DND-41 (cell line): ENCODE measurements at regions not wholly inside any gene's neighbourhood (a gene's known extent, or its start where the extent isn't known, plus 50 kb on each side); places are given as distances from the start of the nearest gene placed in this dataset.
"Not testable (repeated sequence)": the region's sequence is repeated elsewhere in the genome, so short reads cannot be mapped to it uniquely, and the experiment has no call there.

ENCODE experiments used
- ATAC-seq: fragments of 200-7000 bp; cut with Tn5 transposase; 3 replicates; pipeline ENCODE4 v1.9.1; 2021; ENCODE audit warnings: low read depth; ENCODE audit not compliant: insufficient read depth
- DNase-seq: peaks from one replicate; pipeline ENCODE4 v3.0.0-alpha.2; 2020
- H2AFZ ChIP-seq: 2 replicates; pipeline ENCODE4 v1.6.0; 2012; ENCODE audit warnings: low read depth, low read length
- H3K27ac ChIP-seq: 2 replicates; pipeline ENCODE4 v1.5.1; 2012; ENCODE audit warnings: low read length, inconsistent platforms
- H3K27me3 ChIP-seq: fragments of 200-600 bp; sonication (generic); 2 replicates; pipeline ENCODE4 v1.6.0; 2012; ENCODE audit warnings: low read length, mild to moderate bottlenecking, inconsistent platforms; ENCODE audit not compliant: insufficient read depth, poor library complexity
- H3K36me3 ChIP-seq: 2 replicates; pipeline ENCODE4 v1.5.1; 2012; ENCODE audit warnings: low read length, inconsistent platforms; ENCODE audit not compliant: insufficient read depth
- H3K4me1 ChIP-seq: 2 replicates; pipeline ENCODE4 v1.5.1; 2012; ENCODE audit warnings: mild to moderate bottlenecking, low read length; ENCODE audit not compliant: insufficient read depth
- H3K4me2 ChIP-seq: 2 replicates; pipeline ENCODE4 v1.6.0; 2012; ENCODE audit warnings: mild to moderate bottlenecking, moderate library complexity, low read length, inconsistent platforms; ENCODE audit not compliant: insufficient read depth
- H3K4me3 ChIP-seq, 2 experiments: fragments of 200-600 bp in 1 of 2; shearing (Covaris generic) in 1 of 2; 2 replicates each; pipeline ENCODE4 v1.5.1; 2012 to 2016; ENCODE audit warnings: inconsistent platforms in 2 of 2, low read length in 2 of 2, mild to moderate bottlenecking in 2 of 2, low read depth in 1 of 2, moderate library complexity in 1 of 2
- H3K79me2 ChIP-seq: 2 replicates; pipeline ENCODE4 v1.6.0; 2012; ENCODE audit warnings: low read length, inconsistent platforms; ENCODE audit not compliant: insufficient read depth
- H3K9ac ChIP-seq: 2 replicates; pipeline ENCODE4 v1.6.0; 2012; ENCODE audit warnings: low read depth, mild to moderate bottlenecking, inconsistent platforms, low read length, moderate library complexity
- H3K9me3 ChIP-seq: 2 replicates; pipeline ENCODE4 v1.5.1; 2012; ENCODE audit warnings: low read length, moderate library complexity, mild to moderate bottlenecking, inconsistent platforms; ENCODE audit not compliant: insufficient read depth, severe bottlenecking
- H4K20me1 ChIP-seq: 2 replicates; pipeline ENCODE4 v1.6.0; 2012; ENCODE audit warnings: low read length; ENCODE audit not compliant: insufficient read depth
- CTCF ChIP-seq: IDR thresholded peaks from 2 replicates; pipeline ENCODE4 v1.5.1; 2012; ENCODE audit warnings: borderline replicate concordance, low read length, moderate library complexity, mild to moderate bottlenecking; ENCODE audit not compliant: poor library complexity, severe bottlenecking; ENCODE audit errors: extremely low read depth
- EZH2 ChIP-seq: IDR thresholded peaks from 3 replicates; pipeline ENCODE4 v1.6.1; 2012; ENCODE audit warnings: borderline replicate concordance, low read depth, mild to moderate bottlenecking, moderate library complexity, low read length, inconsistent platforms; ENCODE audit not compliant: severe bottlenecking

- Histone ChIP-seq H3K4me1 (no peaks in the 10 kb centered on the region), H3K4me2 (no peak overlapping the region), H3K4me3 (no peak overlapping the region), H3K27me3 (no peaks in the 10 kb centered on the region), H2AFZ (no peak overlapping the region), H3K36me3 (no peaks in the 10 kb centered on the region), H3K79me2 (no peaks in the 10 kb centered on the region), H4K20me1 (no peaks in the 10 kb centered on the region), H3K9ac (no peak overlapping the region), H3K27ac (no peak overlapping the region), H3K9me3 (no peaks in the 10 kb centered on the region)
- TF ChIP-seq CTCF = no peak
- TF ChIP-seq EZH2 = no peak
- DNase-seq (no peak), ATAC-seq (no peak)
Observed at GRCh38 chr3:191915712-191916111, 454.7 kb downstream of the PYDC2 start.

- Histone ChIP-seq H3K4me1 (no peaks in the 10 kb centered on the region), H4K20me1 (no peaks in the 10 kb centered on the region), H2AFZ (no peak overlapping the region), H3K9me3 (no peaks in the 10 kb centered on the region), H3K27ac (no peak overlapping the region), H3K4me3 (no peak overlapping the region), H3K9ac (no peak overlapping the region), H3K79me2 (no peaks in the 10 kb centered on the region), H3K4me2 (no peak overlapping the region), H3K36me3 (no peaks in the 10 kb centered on the region), H3K27me3 (no peaks in the 10 kb centered on the region)
- no peak for DNase-seq
- ATAC-seq = no peak
- TF ChIP-seq CTCF (no peak), EZH2 (no peak)
Observed at GRCh38 chr3:191919491-191920026, 458.6 kb downstream of the PYDC2 start.

- H3K9ac ChIP-seq = no peak overlapping the region
- H3K27me3 ChIP-seq = no peaks in the 10 kb centered on the region
- no peaks in the 10 kb centered on the region for H3K36me3 ChIP-seq
- TF ChIP-seq CTCF (no peak), EZH2 (no peak)
- no peaks in the 10 kb centered on the region for H4K20me1 ChIP-seq
- DNase-seq (no peak), ATAC-seq (no peak)
- no peaks in the 10 kb centered on the region for H3K4me1 ChIP-seq
- no peaks in the 10 kb centered on the region for H3K79me2 ChIP-seq
- H3K4me2 ChIP-seq = no peak overlapping the region
- no peaks in the 10 kb centered on the region for H3K9me3 ChIP-seq
- H3K4me3 ChIP-seq = no peak overlapping the region
- no peak overlapping the region for H3K27ac ChIP-seq
- no peak overlapping the region for H2AFZ ChIP-seq
Observed at GRCh38 chr3:191922570-191922969, 461.6 kb downstream of the PYDC2 start.

- H3K27me3 ChIP-seq, H2AFZ ChIP-seq, H3K9ac ChIP-seq, DNase-seq, H4K20me1 ChIP-seq, H3K9me3 ChIP-seq, H3K79me2 ChIP-seq, H3K4me1 ChIP-seq, H3K27ac ChIP-seq, ATAC-seq, H3K4me2 ChIP-seq, H3K36me3 ChIP-seq, H3K4me3 ChIP-seq: not testable (repeated sequence)
Observed at GRCh38 chr3:191927183-191927817, 466.3 kb downstream of the PYDC2 start.

GRCh38 chr3:191927998-191928397 lies 467.0 kb downstream of the PYDC2 start:
- H3K9me3 ChIP-seq, DNase-seq, H3K27me3 ChIP-seq, H3K4me3 ChIP-seq, ATAC-seq, H3K4me2 ChIP-seq, H4K20me1 ChIP-seq, H3K9ac ChIP-seq, H3K27ac ChIP-seq, H3K36me3 ChIP-seq, H3K4me1 ChIP-seq, H2AFZ ChIP-seq, H3K79me2 ChIP-seq: not testable (repeated sequence)
